ENCODE measurements at regions not wholly inside any gene's neighbourhood (a gene's known extent, or its start where the extent isn't known, plus 50 kb on each side); places are given as distances from the start of the nearest gene placed in this dataset.
A peak's percentile ranks its signal among the peaks of the same experiment; 100 is the strongest.

DNA sequence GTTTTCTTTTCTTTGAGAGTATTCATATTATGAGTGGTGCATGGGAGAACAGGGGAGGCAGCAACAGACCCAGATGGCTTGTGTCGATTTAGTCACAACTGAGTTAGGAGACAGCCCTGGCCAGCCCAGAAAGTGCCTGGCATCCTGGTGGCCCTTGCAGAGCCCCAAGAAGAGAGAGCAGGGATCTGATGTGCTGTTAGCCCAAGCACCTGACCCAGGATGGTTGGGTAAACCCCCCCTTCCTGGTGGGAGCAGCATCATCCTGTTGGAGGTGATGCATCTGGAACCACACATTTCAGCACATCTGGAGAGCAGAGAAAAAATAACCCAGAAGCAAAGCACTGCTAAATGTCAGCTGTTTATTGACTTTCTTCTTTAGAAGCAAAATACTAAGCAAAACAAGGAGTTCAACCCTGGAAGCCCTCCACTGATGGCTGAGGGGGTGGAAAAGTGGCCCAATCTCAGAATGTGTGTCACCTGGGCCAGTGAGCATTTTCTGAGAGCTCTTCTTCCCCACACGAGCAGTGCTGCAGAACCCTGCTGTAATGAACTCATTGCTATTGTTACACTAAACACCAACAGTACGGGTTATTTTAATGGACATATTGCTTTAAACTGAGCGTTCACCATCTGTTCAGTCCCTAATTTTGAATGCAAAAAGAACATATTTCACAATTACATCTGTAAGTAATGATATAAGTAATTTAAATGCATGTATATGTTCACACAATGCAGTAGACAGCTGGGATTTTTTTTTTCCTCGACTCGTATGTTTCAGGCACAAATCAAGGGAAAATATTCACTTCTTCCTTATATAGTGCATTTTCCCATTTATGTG lies 100.6 kb upstream of the SMIM21 start:
- DNase-seq, result no peak

GRCh38 chr18:75526038-75526437 lies 98.5 kb upstream of the SMIM21 start:
- no peak for DNase-seq

DNA sequence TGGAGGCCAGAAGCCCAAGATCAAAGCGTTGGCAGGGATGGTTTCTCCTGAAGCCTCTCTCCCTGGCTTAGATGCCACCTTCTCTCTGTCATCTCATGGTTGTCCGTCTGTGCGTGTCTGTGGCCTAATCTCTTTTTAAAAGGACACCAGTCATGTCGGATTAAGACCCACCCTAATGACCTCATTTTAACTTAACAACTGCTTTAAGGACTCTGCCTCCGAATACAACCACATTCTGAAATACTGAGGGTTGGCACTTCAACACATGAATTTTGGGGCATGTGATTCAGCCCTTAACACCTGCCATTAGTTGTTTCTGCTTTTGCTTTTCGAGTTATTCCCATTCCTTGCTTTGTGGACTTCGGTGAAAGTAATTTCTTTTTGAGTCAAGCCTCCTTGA lies 97.8 kb upstream of the SMIM21 start:
- no peak for DNase-seq

DNA sequence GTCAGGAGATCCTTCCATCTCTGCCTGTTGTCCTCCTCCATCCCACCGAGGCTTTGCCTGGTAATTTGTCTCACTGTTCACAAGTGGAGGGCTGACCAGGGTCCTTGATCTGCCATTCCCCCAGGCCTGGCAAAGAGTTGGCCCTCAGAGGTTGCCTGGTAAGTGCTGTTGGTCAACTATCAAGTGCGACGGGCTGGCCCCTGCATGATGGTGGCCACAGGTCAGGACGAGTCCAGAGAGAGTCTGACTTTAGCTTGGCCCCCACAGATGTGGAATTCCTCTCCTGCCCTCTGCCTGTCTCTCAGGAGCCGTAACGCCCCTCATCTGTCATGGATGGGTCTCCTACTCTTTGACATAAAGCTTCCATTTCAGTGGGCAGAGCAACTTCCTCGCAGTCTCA lies 97.3 kb upstream of the SMIM21 start:
- no peak for DNase-seq

- no peak for DNase-seq
These were observed 96.7 kb upstream of the SMIM21 start for GRCh38 chr18:75524181-75524580.

GRCh38 chr18:75521816-75522215 lies 94.3 kb upstream of the SMIM21 start:
- DNase-seq, result no peak

GRCh38 chr18:75518007-75518406 lies 90.5 kb upstream of the SMIM21 start:
- no peak for DNase-seq

- DNase-seq, result no peak
These were observed 89.8 kb upstream of the SMIM21 start for GRCh38 chr18:75517286-75517685.

GRCh38 chr18:75507636-75508035 lies 80.1 kb upstream of the SMIM21 start:
- peak in 2 of 4 experiments; percentile 0 to 11 for DNase-seq

DNA sequence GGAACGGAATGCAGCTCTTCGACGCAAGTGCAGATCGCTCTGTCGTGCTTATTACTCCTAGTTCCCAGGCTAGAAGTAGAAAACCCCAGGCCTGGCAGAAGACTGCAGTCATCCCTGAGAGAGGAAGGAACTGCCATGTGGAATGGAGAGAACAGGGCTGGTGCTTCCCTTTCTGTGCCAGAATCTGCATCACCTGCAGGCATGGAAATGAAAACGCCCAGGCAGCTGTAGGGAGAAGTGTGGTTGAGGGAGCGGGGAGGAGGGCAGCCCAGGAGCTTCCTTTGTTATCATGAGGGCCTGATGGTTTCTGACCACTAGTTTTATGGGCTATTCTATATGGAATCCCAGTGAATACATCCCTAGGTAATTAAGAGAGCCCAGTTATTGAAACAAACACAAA lies 79.4 kb upstream of the SMIM21 start:
- no peak for DNase-seq

DNA sequence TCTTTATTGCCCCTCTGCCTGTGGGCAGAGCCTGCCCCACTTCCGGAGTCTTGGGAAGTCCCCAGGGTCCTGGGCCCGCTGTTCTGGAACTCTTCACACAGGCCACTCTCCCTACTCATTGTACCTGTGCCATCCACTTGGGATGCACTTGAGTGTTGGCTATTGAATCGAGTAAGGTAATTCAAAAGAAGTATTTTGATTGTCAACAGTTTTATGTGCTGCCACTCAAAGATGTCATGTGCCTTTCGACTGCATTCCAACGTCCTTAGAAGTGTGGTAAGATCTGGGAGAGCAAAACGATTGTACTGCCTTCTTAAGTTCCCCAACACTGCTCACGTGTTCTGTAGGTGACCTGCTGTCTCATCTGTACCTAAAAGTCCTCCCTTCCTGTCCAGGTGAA lies 77.0 kb upstream of the SMIM21 start:
- no peak for DNase-seq

- DNase-seq, result no peak
These were observed 76.1 kb upstream of the SMIM21 start for GRCh38 chr18:75503615-75504014.

GRCh38 chr18:75502286-75502685 lies 74.8 kb upstream of the SMIM21 start:
- DNase-seq, result no peak

- no peak for DNase-seq
These were observed 73.0 kb upstream of the SMIM21 start for GRCh38 chr18:75500545-75500944.

- no peak for DNase-seq
These were observed 70.2 kb upstream of the SMIM21 start for GRCh38 chr18:75497576-75498235.

DNA sequence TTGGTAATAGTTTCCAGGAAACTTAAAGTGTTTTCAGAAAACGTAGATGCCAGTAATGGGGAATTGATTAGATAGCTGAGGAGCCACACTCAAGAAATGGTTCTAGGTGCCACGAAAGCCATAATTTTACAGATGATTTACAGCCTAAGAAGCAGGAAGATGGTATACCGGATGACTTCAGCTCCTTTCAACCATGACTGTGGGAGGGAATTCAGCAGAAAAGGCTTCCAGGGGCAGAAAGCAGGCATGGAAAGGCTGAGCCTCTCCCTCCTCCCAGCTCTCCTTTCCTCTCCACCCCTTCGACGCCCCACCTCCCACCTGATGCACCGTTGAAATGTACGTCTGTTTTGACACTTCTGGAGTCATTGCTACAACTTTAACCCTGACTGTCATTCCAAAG lies 68.6 kb upstream of the SMIM21 start:
- no peak for DNase-seq

GRCh38 chr18:75492852-75493251 lies 65.3 kb upstream of the SMIM21 start:
- no peak for DNase-seq

DNA sequence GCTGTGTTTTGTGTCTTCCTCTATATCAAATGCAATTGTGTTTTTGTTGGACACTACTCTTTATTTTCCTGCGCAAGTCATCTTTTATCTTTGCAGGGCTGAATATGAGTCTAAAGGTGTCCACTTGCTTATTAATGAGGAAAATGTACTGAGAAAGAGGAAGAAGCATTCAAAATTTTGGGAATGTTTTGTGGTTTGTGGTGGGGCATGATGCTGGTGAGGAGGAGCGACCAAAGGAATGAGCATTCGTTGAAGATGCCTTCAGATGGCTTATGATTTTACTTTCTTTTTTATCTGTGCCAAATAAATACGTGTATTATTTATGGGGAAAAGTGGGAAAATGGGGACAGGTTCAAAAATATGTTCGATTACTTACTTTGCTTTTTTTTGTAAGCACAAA lies 63.9 kb upstream of the SMIM21 start:
- no peak for DNase-seq

GRCh38 chr18:75489493-75490190 lies 62.1 kb upstream of the SMIM21 start:
- DNase-seq, result no peak

DNA sequence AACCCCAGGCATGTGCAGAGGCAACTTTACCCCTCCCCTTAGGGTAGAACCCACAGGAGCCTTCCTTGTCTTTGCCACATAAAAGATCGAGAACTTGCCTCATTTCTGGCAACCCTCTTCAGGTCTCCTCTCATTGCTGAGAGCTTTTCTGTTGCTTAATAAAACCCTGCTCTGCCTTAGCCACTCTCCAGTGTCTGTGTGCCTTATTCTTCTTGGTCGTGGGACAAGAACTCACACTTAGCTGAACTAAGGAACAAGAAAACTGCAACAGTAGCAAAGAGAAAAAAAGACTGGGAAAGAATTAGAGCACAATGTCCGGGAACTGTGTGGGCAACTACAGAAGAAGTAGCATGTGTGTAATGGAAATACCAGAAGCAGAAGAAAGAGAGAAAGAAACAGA lies 56.2 kb upstream of the SMIM21 start:
- no peak for DNase-seq

GRCh38 chr18:75482880-75483279 lies 55.4 kb upstream of the SMIM21 start:
- DNase-seq, result no peak

DNA sequence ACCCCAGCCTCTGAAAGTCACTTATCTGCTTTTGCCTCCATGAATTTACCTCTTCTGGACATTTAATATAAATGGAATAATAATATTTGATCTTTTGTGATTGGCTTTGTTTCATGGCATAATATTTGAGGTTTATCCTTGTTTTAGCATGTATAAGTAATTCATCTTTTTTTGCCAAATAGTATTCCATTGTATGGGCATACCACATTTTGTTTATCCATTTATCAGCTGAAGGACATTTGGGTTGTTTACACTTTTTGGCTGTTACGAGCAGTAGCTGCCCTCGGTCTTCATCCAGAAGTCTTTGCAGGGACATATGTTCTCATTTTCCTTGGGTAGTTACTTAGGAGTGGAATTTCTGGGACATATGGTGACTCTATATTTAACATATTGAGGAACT lies 53.0 kb upstream of the SMIM21 start:
- no peak for DNase-seq

DNA sequence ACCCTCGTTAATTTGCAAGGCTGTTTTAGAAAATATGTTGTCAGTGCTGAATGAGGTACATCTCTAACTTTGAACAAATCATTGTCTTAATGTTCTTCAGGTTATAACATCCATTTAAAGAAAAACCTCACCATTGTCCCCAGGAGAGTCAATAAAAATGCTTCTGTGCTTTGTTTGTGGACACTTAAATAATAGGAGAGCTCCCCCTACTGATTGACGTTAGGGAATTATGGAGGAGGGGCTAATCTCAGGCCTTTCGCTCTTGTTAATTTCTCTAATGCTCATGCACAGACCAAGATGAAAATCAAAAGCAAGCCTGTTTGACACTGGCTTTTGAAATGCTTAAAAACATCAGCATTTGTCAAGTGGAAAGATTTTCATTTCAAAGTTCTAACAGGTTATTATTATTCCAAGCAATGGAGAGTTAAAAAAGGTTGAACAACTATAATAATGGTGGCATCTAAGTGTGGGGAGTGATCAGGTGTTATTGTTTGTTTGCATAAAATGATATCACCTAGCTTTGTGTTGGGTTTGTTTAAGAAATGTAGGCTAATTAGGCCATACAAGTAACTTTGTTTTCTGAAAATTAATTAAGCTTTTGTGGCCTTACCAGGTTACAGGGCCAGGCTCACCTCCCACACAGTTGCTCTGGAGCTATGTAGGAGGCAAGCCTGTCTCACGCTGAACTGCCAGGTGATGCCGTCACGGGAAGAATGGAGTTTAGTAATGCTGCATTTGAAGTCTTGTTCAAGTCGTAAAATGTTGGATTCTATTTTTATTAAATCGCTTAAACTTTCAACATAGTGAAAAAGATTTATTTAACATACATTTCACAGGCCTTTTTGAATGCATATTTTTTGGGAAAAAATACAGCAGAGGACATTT lies 51.7 kb upstream of the SMIM21 start:
- peak; percentile 44 to 78 (median 55) for DNase-seq
